ENCODE measurements at regions not wholly inside any gene's neighbourhood (a gene's known extent, or its start where the extent isn't known, plus 50 kb on each side); places are given as distances from the start of the nearest gene placed in this dataset.

DNA sequence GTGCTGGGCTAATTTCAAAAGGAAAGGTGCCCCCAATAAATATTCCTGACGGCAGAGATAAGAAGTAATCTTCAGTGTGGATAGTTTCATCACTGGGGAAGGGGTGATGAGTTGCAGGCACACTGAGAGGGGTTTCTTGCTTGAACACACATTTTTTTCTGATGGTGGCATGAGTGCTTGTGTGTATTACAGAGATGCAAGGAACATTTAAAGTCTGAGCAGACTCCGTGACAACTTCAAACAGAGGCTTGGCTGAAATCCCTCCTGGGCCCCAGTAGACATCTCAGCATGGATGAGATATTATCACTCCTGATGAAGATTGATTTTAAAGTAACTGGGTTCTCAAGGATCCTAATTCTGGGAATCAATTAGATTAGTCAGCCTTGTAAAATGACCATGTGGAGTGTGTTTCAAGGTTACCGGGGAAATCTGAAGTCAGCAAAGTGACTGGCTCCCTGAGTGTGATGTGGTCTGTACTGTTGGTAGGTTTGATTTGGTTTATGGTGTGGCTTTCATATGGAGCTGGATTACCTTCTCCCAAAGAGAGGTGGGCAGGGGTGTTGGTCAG is 435.8 kb upstream of the EEF2KMT start:
- TF ChIP-seq CEBPG (CRISPR knock-in tag; IDR thresholded peaks at IDR 0.05) (no peak), JUND (CRISPR knock-in tag; IDR thresholded peaks at IDR 0.05) (no peak), CHD4 (IDR thresholded peaks at IDR 0.05; ENCODE audit: borderline replicate concordance, low read length) (no peak), CTCF (CRISPR knock-in tag; IDR thresholded peaks at IDR 0.05) (no peak), ETS1 (CRISPR knock-in tag; IDR thresholded peaks at IDR 0.05) (no peak), MYC (CRISPR knock-in tag; IDR thresholded peaks at IDR 0.05; ENCODE audit: borderline replicate concordance) (no peak), MXI1 (IDR thresholded peaks at IDR 0.05; ENCODE audit: borderline replicate concordance, low read depth, low read length) (no peak), POLR2A (IDR thresholded peaks at IDR 0.05; ENCODE audit: insufficient read depth in 1 of 2, low read depth in 2 of 2, low read length in 2 of 2) (no peak), REST (IDR thresholded peaks at IDR 0.05; ENCODE audit: borderline replicate concordance in 1 of 2, low read depth in 1 of 2, low read length in 2 of 2) (no peak)

Measured in HepG2 (cell line).